HG02943 (cell line): ENCODE measurements at regions not wholly inside any gene's neighbourhood (a gene's known extent, or its start where the extent isn't known, plus 50 kb on each side); places are given as distances from the start of the nearest gene placed in this dataset.
"Not testable (repeated sequence)": the region's sequence is repeated elsewhere in the genome, so short reads cannot be mapped to it uniquely, and the experiment has no call there.

Experiments used
- ATAC-seq: cut with Tn5 transposase; IDR thresholded peaks from one replicate; pipeline ENCODE4 v1.9.1; 2021; ENCODE audit warnings: mild to moderate bottlenecking, low read depth, moderate library complexity; ENCODE audit not compliant: unreplicated experiment

DNA sequence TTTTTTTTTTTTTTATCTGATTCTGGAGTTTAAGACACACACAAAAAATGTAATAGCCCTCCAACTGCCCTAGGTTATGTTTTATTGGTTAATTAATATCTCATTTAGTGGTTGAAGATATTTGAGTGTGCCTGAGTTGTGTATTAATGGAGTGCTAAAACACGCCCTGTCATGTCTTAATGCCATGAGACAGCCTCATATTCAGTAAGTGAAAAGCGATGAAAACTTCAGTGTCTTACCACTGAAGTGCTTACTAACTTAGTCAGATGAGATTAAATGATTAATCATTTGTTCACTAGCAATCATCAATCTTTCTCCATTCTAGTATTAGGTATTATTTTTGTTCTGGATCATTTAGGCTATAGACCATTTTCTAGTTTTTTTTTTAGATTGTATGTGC lies 544.7 kb upstream of the ROBO2 start:
- no peak for ATAC-seq

DNA sequence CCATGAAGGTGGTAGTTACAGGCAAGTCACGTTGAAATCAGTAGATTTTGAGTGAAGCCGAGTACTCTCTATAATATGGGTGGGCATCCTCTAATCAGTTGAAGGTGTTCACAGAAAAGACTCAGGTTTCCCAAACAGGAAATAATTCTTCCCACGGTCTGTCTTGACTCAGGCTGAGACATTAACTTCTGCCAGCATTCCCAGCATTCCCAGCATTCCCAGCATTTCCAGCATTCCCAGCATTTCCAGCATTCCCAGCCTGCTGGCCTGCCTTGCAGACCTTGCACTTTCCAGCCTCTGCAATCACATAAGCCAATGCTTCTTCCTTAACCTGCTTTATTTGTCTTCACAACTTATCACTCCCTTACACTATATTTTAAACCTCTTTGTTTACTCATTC lies 542.3 kb upstream of the ROBO2 start:
- no peak for ATAC-seq

DNA sequence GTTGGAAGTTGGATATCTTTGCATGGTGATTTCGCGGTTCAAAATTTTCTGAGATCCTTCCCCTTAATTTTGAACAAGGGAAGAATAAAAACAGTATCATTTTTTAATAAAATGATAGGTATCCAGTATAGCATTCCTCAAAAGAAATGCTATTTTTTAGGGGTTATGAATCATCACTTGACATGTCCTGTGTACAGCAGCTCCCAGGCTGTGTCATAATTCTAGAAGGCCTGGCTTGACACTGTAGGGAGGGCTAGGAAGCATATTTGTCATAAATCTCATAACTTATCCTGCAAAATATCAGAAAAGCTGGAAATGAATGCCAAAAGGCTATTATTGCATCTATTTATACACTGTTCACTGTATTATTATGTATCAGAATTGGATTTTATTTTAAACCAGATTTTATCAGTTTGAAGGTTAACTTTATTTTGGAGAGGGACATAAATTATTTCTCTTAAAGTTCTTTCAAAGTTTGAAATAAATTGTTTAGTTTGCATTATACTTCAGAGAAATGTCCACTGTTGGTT lies 539.1 kb upstream of the ROBO2 start:
- no peak for ATAC-seq

DNA sequence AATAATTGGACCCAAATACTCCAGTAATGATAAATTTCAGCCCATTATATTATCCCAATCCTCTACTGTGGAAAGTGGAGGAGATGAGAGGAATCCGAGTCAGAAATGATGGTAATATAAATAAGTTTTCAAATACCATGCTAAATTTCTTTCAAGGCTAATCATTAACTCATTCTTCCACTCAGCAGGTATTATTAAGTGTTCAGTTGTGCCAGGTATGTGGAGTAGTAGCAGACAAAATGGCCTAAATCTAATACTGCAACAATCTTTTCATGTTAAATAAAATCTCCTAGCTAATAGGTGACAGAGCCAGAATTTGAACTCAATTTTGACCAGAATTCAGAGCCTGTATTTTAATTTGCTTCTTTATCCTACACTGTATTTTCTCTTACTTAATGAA lies 538.6 kb upstream of the ROBO2 start:
- no peak for ATAC-seq

DNA sequence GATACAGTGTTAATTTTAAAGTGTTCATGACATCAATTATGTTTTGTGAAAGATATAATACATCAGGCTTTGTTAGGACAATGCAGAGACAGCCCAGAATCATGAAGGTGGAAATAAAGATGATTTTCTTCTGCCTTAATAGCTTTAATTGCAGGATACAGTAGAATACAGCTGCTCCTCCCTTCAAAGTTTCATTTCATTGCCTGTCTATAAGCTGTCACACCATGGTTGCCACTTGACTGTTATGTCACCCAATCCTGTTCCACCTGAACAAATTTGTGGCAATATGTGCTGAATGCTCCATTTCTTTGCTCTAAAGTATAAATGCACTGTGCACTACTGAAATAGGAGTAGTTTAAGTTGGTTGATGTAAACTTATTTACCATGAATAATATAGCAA lies 537.8 kb upstream of the ROBO2 start:
- no peak for ATAC-seq

DNA sequence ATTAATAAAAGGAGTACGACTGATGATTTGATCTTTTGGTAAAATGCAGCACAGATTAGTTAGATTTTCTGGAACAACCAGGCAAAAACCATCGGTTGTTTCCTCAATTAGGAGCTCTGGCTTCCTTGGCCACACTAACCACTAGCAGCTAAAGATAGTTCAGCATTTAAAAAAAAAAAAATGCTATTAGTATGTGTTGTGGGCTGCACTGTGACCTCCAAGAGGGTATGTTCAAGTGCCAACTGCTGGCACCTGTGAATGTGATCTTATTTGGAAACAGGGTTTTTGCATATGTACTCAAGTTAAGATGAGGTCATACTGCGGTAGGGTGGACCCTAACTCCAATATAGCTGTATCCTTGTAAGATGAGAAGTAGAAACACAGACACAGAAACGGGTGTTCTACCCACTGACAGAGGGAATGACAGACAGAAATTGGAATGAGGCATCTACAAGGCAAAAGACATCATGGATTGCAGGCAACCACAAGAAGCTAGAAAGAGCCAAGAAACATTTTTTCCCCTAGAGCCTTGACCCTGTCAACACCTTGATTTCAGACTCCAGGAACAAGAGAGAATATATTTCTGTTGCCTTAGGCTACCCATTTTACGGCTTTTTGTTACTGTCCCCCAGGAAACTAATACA lies 534.6 kb upstream of the ROBO2 start:
- no peak for ATAC-seq

DNA sequence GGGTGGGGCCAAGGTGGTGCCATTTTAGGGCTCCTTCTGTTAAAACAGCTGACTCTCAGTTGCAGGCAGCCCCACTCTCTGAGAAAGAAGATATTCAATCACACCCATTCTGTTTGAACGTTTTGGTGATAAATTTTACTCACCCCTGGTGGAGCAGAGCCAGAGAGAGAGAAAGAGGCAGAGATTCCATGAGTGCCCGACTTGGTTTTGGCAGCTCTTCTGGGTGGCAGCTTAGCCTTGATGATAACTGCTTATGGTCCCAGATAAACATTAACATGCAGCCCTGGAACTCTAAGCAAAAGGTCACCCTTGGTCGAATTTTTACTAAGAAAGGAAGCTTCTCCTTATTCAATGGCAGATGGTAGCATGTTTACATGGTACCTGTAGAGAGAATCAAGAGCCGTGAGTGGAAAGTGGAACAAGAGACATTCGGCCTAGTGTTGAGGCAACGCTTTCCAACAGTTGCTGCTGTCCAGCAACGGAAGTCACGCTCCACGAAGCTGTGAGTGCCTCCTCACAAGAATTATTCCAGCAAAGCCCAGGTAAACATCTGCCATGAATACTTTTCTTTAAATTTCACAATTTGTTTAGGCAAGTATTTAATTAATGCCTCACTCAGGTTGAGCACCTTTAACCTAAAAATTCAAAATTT lies 530.6 kb upstream of the ROBO2 start:
- no peak for ATAC-seq

DNA sequence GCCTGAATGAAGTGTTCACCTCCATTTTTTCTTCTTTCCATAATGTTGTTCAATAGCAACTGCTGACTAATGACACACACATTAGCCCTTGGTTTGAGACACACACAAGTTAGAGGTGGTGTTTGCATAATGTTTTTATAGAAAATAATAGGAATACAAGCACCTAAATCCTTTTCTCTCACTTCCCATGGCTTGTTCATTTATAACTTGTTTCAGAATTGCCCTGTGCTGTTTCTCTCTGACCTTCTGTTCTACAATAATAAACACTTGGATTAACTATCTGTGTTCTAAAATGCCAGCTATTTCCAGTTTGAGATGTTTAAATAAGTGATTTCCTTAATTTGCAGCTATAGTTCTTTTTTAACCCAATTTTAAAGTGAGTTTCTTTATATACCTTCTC lies 525.1 kb upstream of the ROBO2 start:
- ATAC-seq, result no peak

DNA sequence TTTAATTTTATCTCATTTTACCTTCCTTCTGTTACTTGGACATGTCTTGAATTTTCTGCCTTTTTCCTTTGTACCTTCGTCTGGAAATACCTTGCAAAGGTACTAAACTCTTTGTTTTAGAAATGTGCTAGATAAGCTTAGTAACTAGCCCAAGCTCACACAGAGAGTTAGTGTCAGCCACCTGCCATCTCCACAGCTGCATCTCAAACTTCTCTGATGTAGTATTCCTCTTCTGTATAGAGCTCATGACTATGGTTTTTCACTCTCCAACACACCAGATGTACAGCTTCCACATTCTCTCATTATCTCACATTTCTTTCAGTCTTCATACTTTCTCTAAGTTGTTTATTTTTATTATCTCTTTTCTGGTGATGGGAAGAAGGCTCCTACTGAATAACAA lies 516.6 kb upstream of the ROBO2 start:
- ATAC-seq, result no peak

DNA sequence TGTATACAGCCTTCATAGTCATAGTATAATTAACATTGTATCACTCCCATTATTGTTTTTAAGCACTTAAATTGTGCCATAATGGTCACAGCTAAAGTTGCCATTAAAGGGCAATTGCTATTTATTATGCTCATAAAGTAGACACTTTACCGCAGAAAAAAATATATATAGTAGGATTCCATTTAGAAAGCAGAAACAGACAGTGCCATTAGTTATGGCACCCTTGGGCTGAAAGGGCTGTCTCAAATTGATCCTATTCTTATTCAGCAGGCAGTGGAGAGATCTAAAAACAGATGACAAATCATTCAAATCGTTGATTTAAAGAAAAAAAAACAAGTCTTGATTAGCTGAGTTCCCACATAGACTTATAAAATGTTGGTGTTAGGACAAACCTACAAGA lies 514.2 kb upstream of the ROBO2 start:
- ATAC-seq, result no peak

DNA sequence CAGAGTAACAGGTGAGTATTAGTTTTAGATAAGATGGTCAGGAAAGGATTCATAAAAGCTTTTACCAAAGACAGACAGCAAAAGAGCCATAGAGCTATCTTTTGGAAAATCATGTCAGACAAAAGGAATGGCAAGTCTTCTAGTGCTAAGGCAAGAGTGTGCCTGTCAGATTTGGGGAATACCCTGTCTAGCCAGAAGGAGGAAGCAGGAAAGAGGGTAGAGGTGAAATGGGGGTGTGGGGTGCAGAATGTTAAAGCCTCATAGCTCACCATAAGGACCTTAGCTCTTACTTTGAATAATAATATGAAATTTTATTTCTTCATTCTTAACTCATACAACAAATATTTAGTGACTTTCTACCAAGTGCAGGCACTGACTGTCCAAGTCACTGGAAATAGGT lies 512.1 kb upstream of the ROBO2 start:
- ATAC-seq, result no peak

DNA sequence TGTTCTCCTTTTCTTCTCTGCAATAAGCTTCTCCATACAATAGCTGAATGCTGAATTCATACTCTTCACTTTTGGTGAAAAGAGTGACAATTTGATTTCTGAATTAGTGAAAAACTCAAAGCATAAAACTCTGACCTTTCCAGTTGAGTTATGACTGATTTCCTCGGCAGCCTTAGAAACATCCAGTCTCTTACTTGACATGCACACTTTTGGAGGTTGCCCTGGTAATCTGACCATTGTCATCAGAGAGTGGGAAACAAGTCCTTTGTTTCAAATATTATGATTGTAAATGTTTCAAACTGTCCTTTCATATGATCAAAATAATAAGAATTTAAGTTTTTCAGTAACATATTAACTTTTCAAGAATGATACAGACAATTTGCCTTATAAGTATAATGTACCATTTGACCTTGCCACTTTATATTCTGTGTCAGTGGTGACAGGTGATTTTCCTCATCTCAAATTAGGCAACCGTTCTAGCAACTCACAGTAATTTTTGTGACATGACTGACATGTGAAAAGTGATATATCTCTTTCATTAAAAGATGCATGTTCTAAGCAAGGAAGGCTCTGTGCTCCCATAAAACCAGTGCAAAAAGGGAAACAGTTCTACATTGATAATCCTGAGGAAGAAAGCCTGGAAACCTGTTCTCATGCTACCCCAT lies 507.6 kb upstream of the ROBO2 start:
- ATAC-seq, result no peak

DNA sequence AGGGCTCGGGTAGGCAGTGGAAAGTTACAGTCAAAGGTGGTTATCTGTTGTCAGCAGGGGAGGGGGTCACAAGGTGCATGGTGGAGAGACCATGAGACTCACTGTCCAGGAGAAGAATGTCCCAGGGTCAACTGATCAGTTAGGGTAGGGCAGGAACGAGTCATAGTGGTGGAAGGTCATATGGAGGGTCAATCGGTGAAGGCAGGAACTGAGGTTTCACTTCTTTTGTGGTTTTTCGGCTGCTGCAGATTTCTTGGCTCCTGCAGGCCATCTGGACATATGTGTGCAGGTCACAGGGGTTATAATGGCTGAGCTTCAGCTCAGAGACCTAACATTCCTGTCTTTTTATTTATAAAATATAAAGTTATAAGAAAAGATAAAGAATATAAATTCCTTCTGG lies 506.2 kb upstream of the ROBO2 start:
- not testable (repeated sequence) for ATAC-seq

DNA sequence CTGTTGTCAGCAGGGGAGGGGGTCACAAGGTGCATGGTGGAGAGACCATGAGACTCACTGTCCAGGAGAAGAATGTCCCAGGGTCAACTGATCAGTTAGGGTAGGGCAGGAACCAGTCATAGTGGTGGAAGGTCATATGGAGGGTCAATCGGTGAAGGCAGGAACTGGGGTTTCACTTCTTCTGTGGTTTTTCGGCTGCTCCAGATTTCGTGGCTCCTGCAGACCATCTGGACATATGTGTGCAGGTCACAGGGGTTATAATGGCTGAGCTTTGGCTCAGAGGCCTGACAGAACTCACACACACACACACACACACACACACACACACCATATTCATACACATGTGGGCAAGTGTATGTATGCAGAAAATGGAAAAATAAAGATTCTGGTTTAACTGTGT lies 502.0 kb upstream of the ROBO2 start:
- not testable (repeated sequence) for ATAC-seq

DNA sequence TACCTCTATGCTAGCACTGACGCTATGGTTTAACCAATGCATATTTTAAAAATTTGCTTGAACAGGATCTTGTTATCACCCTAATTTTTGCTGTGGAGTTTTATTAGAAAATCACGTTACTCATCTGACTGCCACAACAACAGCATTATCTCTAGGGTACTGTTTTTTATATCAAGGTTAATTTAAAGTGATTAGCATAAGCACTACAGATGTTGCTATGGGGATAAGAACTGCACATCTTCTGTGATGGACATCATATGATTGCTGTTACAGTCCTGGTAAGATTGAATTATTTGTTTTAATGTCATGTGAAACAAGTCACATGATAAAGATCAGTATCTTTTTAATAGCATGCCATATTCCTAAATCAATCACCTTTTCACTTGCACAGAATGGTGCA lies 492.2 kb upstream of the ROBO2 start:
- no peak for ATAC-seq

DNA sequence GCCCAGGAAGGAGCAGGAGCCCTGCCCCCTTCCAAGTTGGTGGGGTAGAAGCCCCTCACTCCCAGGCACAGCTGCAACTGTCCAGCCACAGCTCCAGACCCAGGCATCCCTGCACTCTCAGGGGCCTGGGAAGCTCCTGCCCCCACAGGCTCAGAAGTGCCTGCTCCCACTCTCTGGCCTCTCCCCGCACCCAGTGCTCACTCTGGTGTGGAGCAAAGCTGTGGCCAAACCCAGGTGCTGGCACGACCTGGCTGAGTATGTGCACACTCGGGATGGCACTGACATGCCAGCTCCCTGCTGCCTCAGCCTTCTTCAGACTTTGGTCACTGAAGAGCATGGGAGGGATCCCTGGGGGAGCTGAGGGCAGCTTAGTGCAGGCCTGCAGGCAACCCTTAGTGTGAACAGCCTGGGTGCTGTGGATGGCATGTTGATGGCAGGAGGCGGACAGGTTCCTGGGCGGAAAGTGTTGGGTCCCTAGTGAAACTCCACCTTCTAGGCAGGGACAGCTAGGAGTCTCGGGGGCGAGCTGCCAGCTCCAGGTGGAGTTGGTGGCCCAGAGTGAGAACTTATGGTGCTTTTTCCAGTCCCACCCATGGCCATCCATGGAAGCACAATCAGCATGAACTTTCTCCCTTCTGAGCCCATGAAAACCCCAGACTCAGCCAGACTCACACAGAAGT lies 489.2 kb upstream of the ROBO2 start:
- ATAC-seq, result no peak

DNA sequence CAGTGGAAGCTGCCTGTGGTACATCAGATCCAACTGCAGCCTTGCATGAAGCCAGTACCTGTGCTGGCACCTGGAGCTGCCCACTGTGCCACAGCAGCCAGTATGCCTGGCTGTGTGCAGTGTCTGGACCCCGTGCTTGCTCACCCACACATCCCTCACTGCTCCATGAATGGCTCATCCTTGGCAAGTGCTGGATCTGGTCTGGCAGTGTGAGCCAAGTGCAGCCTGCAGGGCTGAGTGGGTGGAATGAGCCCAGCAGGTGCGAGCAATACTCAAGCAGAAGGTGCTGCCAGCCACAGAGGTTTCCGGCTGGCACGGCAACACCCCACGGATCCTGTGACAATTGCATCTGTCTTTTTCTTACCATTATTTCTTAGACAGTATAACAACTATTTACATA lies 488.2 kb upstream of the ROBO2 start:
- ATAC-seq, result no peak

DNA sequence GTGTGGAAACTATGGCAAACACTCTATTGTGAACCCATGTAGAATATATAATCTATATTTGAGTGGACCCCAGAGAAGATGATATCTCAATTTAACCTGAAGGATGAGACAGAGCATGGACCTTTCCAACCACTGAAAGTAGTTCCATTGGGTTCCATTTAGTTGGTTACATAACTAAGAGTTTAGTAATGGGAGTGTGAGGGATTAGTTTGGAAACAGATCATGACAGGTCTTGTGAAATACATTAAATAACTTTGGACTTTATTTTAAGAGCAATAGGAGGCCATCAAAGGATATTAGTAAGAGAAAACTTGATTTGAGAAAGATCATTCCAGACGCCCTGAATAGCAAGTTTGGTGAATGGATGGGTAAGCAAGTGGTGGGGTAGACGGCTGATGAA lies 487.2 kb upstream of the ROBO2 start:
- ATAC-seq, result no peak

DNA sequence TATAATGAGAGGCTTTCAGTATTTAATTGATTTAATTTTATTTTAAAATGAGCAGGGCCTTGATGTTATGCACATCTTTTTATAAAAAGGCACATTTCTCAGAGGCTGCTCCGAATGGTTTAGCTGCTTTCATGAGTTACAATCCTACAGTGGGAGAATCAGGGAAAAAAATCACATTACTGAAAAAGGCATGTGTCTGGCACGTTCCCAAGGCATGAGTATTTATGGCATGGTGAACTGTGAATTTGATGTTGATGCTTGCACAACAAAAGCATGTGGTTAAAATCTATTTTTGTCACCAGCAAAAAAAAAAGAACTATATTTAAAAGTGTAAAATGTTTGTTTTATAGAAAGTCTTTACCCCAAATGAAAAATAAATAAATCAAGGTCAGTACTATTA lies 485.2 kb upstream of the ROBO2 start:
- ATAC-seq, result no peak

DNA sequence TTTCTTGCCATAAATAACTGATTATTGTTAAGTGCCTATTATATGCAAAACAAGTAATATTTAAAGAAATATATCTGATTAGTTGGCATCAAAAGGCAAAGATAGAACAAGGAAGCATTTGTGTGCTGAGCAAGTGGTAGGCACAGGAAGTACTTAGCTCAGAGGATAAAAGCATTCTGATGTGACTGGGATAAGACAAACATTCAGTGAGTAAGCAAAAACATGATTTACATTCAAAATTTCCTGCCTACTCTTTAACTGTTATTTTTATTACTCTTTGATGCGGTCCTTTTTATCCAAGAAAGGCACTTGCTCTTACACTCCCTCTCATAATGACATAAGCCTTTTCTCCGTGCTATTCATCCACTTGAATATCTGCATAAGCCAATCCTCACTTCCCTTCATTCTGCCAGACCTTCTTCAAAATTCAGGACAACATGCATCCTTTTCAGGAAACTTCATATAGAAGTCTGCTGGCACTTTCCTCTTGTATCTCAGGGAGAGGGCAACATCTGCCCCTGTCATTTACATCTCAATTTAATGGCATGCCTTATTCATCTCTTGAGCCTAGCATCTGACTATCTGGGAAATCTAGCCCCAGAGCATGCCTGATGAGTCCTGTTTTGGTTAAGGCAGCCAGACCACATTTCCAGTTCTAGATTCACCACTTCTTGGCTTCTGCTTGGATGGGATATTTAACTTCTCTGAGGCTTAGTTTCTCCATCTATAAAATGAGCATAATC lies 478.2 kb upstream of the ROBO2 start:
- ATAC-seq, result no peak
